ENCODE measurements at regions not wholly inside any gene's neighbourhood (a gene's known extent, or its start where the extent isn't known, plus 50 kb on each side); places are given as distances from the start of the nearest gene placed in this dataset.

DNA sequence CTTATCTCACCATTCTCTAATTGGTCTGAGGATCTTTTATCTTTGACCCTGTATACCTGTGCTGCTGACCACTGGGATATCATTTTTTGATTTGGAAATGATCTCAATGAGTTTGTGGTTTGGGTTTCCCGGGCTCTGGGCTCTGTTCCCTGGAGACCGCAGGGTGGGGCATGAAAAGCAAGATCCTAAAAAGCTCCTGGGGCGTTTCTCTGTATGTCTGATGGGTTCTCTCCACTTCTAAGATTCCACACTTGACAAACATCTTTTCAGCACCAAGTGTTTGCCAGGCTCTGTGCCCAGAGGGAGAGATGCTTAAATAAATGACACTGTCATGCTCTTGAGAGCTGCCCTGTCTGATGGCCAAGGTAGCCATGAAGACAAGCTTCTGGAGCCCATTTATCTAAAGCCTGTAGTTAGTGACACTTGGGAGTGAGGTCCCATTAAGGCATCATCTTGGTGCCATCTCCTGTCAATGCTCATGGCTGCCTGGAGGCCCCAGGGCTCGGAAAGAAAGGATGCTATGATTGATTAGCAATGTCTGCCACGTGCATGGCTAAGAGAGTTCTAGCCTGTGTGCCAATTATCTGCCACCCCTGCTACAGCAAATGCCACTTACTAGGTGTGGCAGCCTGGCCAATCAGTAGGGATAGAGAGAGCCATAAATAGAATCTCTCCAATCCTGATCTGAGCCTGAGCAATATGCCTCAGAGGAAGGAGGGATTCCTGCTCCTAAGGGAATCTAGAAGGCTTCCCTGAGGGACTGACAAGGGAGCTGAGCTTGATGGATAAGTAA is 531.6 kb downstream of the MN1 start:
- TF ChIP-seq, protein P1, sequence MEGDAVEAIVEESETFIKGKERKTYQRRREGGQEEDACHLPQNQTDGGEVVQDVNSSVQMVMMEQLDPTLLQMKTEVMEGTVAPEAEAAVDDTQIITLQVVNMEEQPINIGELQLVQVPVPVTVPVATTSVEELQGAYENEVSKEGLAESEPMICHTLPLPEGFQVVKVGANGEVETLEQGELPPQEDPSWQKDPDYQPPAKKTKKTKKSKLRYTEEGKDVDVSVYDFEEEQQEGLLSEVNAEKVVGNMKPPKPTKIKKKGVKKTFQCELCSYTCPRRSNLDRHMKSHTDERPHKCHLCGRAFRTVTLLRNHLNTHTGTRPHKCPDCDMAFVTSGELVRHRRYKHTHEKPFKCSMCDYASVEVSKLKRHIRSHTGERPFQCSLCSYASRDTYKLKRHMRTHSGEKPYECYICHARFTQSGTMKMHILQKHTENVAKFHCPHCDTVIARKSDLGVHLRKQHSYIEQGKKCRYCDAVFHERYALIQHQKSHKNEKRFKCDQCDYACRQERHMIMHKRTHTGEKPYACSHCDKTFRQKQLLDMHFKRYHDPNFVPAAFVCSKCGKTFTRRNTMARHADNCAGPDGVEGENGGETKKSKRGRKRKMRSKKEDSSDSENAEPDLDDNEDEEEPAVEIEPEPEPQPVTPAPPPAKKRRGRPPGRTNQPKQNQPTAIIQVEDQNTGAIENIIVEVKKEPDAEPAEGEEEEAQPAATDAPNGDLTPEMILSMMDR (IDR thresholded peaks at IDR 0.05; ENCODE audit: low read length), result no peak
- TF ChIP-seq EZH2 (IDR thresholded peaks at IDR 0.05; ENCODE audit: borderline replicate concordance, low read length), result no peak

All from OCI-LY1 (cell line).